ENCODE measurements at regions not wholly inside any gene's neighbourhood (a gene's known extent, or its start where the extent isn't known, plus 50 kb on each side); places are given as distances from the start of the nearest gene placed in this dataset.

DNA sequence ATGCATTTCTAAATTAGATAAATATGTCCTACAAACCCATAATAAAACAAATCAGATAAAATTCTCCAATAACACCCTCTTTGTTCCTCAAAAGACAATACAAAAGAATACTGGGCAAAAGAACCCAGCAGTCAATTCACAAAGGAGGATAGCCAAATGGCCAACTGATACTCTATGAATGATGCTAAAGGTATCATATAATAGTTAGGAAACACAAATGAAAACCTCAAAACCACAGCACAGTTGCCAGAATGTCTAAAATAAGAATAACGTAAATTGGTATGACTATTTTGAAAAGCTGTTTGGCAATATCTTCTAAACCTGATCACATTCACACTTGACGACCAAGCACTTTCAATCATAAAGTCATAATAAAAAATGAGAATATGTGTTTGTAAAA, 315.4 kb downstream of the CDH7 start:
- Histone ChIP-seq H3K4me1 (ENCODE audit: insufficient read depth, low read length, severe bottlenecking) (no peaks in the 10 kb centered on the region), H3F3A (ENCODE audit: insufficient read depth, low read length) (no peaks in the 10 kb centered on the region), H2AFZ (ENCODE audit: low read length) (no peak overlapping the region), H3K27ac (ENCODE audit: low read depth, low read length, poor library complexity, severe bottlenecking) (no peak overlapping the region), H3K79me2 (ENCODE audit: insufficient read depth, low read length) (no peaks in the 10 kb centered on the region), H3K9me3 (ENCODE audit: low read length) (no peaks in the 10 kb centered on the region), H3K9me2 (ENCODE audit: low read depth, low read length) (no peaks in the 10 kb centered on the region), H3K27me3 (ENCODE audit: insufficient read depth, low read length) (no peaks in the 10 kb centered on the region), H4K20me1 (ENCODE audit: insufficient read depth, low read length) (no peaks in the 10 kb centered on the region), H3K36me3 (ENCODE audit: insufficient read depth, low read length) (no peaks in the 10 kb centered on the region), H3K4me3 (ENCODE audit: low read depth, low read length, poor library complexity, severe bottlenecking) (no peak overlapping the region), H3K9ac (ENCODE audit: low read length) (no peak overlapping the region), H3K4me2 (ENCODE audit: low read length) (no peak overlapping the region)
- TF ChIP-seq, protein P1, sequence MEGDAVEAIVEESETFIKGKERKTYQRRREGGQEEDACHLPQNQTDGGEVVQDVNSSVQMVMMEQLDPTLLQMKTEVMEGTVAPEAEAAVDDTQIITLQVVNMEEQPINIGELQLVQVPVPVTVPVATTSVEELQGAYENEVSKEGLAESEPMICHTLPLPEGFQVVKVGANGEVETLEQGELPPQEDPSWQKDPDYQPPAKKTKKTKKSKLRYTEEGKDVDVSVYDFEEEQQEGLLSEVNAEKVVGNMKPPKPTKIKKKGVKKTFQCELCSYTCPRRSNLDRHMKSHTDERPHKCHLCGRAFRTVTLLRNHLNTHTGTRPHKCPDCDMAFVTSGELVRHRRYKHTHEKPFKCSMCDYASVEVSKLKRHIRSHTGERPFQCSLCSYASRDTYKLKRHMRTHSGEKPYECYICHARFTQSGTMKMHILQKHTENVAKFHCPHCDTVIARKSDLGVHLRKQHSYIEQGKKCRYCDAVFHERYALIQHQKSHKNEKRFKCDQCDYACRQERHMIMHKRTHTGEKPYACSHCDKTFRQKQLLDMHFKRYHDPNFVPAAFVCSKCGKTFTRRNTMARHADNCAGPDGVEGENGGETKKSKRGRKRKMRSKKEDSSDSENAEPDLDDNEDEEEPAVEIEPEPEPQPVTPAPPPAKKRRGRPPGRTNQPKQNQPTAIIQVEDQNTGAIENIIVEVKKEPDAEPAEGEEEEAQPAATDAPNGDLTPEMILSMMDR (IDR thresholded peaks at IDR 0.05; ENCODE audit: low read length): no peak

DNA sequence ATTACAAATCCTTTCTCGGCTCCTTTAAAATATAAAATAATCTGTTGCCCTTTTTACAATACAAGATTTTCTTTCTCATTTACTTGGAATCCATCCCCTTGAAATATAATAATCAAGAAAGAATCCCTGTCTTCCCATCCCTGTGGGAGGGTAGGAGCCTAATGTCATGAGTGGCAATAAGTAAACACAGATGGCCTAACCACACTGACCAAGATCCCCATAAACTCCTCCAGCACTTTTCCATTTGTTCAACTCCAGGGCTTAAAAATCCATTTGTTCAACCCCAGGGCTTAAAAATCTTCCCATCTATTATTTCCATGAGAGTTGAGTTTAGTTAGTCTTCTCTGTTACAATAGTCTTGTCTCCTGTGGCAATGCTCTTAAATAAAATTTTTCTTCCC, 297.6 kb downstream of the CDH7 start:
- Histone ChIP-seq H3K4me1 (ENCODE audit: insufficient read depth, low read length, severe bottlenecking) (no peaks in the 10 kb centered on the region), H2AFZ (ENCODE audit: low read length) (no peak overlapping the region), H3K9me2 (ENCODE audit: low read depth, low read length) (no peaks in the 10 kb centered on the region), H3K36me3 (ENCODE audit: insufficient read depth, low read length) (no peaks in the 10 kb centered on the region), H3K4me2 (ENCODE audit: low read length) (no peak overlapping the region), H3K9me3 (ENCODE audit: low read length) (no peaks in the 10 kb centered on the region), H3K9ac (ENCODE audit: low read length) (no peak overlapping the region), H3K27me3 (ENCODE audit: insufficient read depth, low read length) (no peaks in the 10 kb centered on the region), H3K4me3 (ENCODE audit: low read depth, low read length, poor library complexity, severe bottlenecking) (no peak overlapping the region), H3K27ac (ENCODE audit: low read depth, low read length, poor library complexity, severe bottlenecking) (no peak overlapping the region), H4K20me1 (ENCODE audit: insufficient read depth, low read length) (no peaks in the 10 kb centered on the region), H3F3A (ENCODE audit: insufficient read depth, low read length) (no peaks in the 10 kb centered on the region), H3K79me2 (ENCODE audit: insufficient read depth, low read length) (no peaks in the 10 kb centered on the region)
- no peak for TF ChIP-seq EZH2 (IDR thresholded peaks at IDR 0.05; ENCODE audit: borderline replicate concordance, low read length)
- TF ChIP-seq, protein P1 (IDR thresholded peaks at IDR 0.05; ENCODE audit: low read length): no peak

DNA sequence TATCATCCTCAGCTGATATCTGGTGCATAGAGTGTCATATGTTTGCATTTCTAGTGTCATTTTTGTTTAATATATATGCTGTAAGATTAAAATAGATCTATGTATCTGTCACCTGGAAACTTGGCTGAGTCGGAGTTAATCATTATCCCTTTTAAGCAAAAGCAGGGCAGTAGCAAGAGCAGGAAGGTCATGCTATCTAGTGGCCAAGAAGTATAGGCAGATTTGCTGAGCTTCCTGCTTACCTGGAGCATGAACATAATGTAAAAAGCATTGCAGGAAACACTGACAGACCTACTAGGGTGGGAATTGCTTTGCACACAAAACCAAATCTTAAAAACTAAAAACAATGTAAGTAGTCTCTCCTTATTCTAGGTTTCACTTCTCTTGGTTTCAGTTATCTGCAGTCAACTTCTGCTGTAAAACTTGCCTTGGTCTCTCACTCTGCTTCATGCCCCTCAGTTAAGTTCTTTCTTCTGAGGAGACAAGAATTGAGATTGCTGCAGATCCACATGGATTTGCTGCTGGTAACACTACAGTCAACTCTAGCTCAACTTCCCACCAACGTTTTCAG, 295.3 kb downstream of the CDH7 start:
- Histone ChIP-seq H2AFZ (ENCODE audit: low read length) (no peak overlapping the region), H3K9me2 (ENCODE audit: low read depth, low read length) (no peaks in the 10 kb centered on the region), H3K27me3 (ENCODE audit: insufficient read depth, low read length) (no peaks in the 10 kb centered on the region), H3K27ac (ENCODE audit: low read depth, low read length, poor library complexity, severe bottlenecking) (no peak overlapping the region), H3K9me3 (ENCODE audit: low read length) (no peaks in the 10 kb centered on the region), H3K79me2 (ENCODE audit: insufficient read depth, low read length) (no peaks in the 10 kb centered on the region), H3K4me2 (ENCODE audit: low read length) (no peak overlapping the region), H3K4me3 (ENCODE audit: low read depth, low read length, poor library complexity, severe bottlenecking) (no peak overlapping the region), H3K4me1 (ENCODE audit: insufficient read depth, low read length, severe bottlenecking) (no peaks in the 10 kb centered on the region), H3K9ac (ENCODE audit: low read length) (no peak overlapping the region), H3F3A (ENCODE audit: insufficient read depth, low read length) (no peaks in the 10 kb centered on the region), H4K20me1 (ENCODE audit: insufficient read depth, low read length) (no peaks in the 10 kb centered on the region), H3K36me3 (ENCODE audit: insufficient read depth, low read length) (no peaks in the 10 kb centered on the region)
- TF ChIP-seq EZH2 (IDR thresholded peaks at IDR 0.05; ENCODE audit: borderline replicate concordance, low read length): no peak
- TF ChIP-seq, protein P1 (IDR thresholded peaks at IDR 0.05; ENCODE audit: low read length): no peak

All from OCI-LY1 (cell line).